Cardiac muscle cell (in vitro differentiated cells and primary cell): ENCODE measurements at regions not wholly inside any gene's neighbourhood (a gene's known extent, or its start where the extent isn't known, plus 50 kb on each side); places are given as distances from the start of the nearest gene placed in this dataset.

Experiments
- DNase-seq, 2 donors: peaks; one replicate each; pipeline versions ENCODE4 v3.0.0 to v3.0.0-alpha.2; 2010 to 2017; ENCODE audit warnings: low read depth in 1 of 2, low spot score in 1 of 2
- H3K27ac ChIP-seq: fragments of 200-600 bp; sonication (generic); 2 replicates; pipeline ENCODE4 v1.5.1; 2016
- H3K27me3 ChIP-seq: fragments of 200-600 bp; sonication (generic); 2 replicates; pipeline ENCODE4 v1.6.0; 2016; ENCODE audit warnings: control low read depth
- H3K36me3 ChIP-seq: fragments of 200-600 bp; sonication (generic); 2 replicates; pipeline ENCODE4 v1.5.1; 2016; ENCODE audit warnings: control low read depth
- H3K4me1 ChIP-seq: fragments of 200-600 bp; sonication (generic); 2 replicates; pipeline ENCODE4 v1.8.1; 2017; ENCODE audit warnings: low read depth, mild to moderate bottlenecking, mixed run types
- H3K4me3 ChIP-seq: fragments of 200-600 bp; sonication (generic); 2 replicates; pipeline ENCODE4 v1.5.1; 2016; ENCODE audit warnings: mild to moderate bottlenecking
- H3K9me3 ChIP-seq: fragments of 200-600 bp; sonication (generic); 2 replicates; pipeline ENCODE4 v1.5.1; 2017; ENCODE audit warnings: low read depth, mild to moderate bottlenecking, control low read depth
- TF ChIP-seq, protein P1 (sequence below): IDR thresholded peaks from 2 replicates; pipeline ENCODE4 v1.5.1; 2012; ENCODE audit warnings: low read depth, mild to moderate bottlenecking, low read length

DNA sequence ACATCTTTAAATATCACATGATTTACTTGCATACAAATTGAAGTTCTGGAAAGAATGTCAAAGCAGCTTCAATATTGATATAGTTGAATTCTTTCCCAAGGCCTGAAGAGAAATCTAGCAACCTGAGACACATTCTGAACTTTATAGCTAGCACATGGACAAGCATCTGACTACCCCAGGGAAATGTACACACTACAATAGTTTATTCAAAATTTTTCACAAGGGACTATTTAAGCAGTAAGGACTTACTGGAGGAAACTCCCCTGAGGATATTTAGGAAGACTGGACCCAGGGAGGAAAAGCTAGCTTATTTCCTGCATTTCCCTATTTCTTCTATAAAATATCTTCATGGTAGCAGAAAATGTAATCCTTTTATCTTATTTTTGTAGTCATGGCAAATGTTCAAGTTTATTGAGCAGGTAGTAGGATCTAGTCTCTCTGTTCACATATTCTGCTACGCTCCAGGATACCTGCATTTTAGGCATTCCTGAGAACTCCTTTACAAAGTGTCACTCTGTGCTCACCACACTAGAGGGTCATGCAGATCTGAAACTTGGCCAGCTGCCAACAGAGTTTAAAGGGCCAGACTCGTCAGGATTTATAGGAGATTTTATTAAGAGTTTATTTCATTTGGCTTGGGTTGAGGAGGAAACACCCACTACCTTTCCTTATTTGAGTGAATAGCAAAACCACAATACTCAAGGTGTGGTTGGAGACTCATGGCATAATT is 348.4 kb upstream of the FTMT start:
- no peaks in the 10 kb centered on the region for H3K36me3 ChIP-seq
- peak; percentile 2 to 88 for DNase-seq
- TF ChIP-seq, protein P1, sequence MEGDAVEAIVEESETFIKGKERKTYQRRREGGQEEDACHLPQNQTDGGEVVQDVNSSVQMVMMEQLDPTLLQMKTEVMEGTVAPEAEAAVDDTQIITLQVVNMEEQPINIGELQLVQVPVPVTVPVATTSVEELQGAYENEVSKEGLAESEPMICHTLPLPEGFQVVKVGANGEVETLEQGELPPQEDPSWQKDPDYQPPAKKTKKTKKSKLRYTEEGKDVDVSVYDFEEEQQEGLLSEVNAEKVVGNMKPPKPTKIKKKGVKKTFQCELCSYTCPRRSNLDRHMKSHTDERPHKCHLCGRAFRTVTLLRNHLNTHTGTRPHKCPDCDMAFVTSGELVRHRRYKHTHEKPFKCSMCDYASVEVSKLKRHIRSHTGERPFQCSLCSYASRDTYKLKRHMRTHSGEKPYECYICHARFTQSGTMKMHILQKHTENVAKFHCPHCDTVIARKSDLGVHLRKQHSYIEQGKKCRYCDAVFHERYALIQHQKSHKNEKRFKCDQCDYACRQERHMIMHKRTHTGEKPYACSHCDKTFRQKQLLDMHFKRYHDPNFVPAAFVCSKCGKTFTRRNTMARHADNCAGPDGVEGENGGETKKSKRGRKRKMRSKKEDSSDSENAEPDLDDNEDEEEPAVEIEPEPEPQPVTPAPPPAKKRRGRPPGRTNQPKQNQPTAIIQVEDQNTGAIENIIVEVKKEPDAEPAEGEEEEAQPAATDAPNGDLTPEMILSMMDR = no peak
- H3K4me3 ChIP-seq = no peak overlapping the region
- no peaks in the 10 kb centered on the region for H3K9me3 ChIP-seq
- H3K27ac ChIP-seq = no peak overlapping the region
- peaks cover 8% of the 10 kb centered on the region for H3K4me1 ChIP-seq
- H3K27me3 ChIP-seq = no peaks in the 10 kb centered on the region

DNA sequence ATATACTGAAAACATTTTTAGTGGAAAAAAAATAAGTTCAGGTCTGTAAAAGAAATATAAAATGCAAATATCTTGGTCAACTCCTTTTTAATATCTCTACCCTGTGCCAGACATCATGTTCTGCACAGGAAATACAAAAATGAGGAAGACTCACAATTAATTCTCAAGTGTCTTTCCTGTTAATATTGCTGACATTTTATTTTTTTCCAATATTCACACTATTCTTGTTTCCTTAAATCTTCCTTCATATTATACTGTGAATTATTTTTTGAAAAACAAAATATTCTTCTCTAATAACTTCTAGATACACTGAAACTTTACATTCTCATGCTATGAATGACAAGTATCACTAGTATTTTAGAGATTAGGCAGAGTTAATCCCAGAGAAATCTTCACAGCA is 334.7 kb upstream of the FTMT start:
- Histone ChIP-seq H3K27me3 (no peaks in the 10 kb centered on the region), H3K9me3 (no peaks in the 10 kb centered on the region), H3K4me1 (no peaks in the 10 kb centered on the region), H3K36me3 (no peaks in the 10 kb centered on the region), H3K4me3 (no peak overlapping the region), H3K27ac (no peak overlapping the region)
- TF ChIP-seq, protein P1 = no peak
- no peak for DNase-seq

DNA sequence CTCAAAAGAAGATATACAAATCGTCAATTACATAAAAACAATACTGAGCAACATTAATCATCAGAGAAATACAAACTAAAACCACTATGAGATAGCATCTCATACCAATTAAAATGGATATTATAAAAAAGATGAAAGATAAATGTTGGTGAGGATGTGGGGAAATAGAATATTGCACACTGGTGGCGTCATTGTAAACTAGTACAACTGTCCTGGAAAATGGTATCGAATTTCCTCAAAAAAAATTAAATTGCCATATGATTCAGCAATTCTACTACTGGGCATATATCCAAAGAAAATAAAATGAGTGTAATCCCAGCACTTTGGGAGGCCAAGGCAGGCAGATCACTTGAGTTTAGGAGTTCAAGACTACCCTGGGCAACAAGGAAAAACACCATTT is 326.0 kb upstream of the FTMT start:
- Histone ChIP-seq H3K4me3 (no peak overlapping the region), H3K27ac (no peak overlapping the region), H3K9me3 (no peaks in the 10 kb centered on the region), H3K36me3 (no peaks in the 10 kb centered on the region), H3K27me3 (no peaks in the 10 kb centered on the region), H3K4me1 (no peaks in the 10 kb centered on the region)
- TF ChIP-seq, protein P1 = no peak
- DNase-seq = no peak

DNA sequence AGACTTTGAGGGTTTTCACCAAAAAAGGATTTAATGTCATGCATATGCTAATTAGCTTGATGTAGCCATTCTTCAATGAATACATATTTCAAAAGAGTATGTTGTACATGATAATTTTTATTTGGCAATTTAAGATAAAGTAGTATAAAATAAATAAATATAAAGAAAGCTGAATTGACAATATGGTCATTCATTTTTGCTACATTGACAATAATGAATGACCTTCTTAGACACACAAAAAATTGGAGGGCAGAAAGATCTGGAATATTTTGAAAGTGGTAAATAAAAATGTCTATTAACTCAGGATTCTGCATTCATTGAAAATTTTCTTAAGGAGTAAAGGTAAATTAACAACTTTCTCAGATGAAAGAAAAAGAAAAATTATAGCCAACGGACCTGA is 324.8 kb upstream of the FTMT start:
- TF ChIP-seq, protein P1 = no peak
- no peak for DNase-seq

DNA sequence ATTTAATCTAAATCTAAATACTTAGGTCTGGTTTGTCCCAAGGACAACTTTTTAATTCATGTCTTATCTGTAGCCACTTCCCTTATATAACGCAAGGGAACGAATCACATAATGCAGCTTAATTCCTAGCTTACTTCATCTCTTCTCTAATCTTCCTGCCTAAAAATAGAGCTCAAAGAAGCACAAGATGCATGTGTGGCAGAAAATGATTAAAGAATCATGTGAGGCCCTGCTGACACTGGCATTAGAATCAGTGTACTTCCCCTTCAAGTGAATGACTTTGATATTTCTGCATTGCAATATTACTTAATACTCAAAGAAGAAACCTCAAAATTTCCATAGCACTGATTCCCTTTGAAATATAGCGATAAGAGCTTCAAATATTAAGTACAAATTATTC is 317.9 kb upstream of the FTMT start:
- Histone ChIP-seq H3K9me3 (no peaks in the 10 kb centered on the region), H3K27ac (no peak overlapping the region), H3K4me3 (no peak overlapping the region), H3K4me1 (peaks cover 12% of the 10 kb centered on the region), H3K36me3 (no peaks in the 10 kb centered on the region), H3K27me3 (no peaks in the 10 kb centered on the region)
- TF ChIP-seq, protein P1 = no peak
- DNase-seq = peak in 1 of 2 donors; percentile 45

More for the DNA sequence above, 324.8 kb upstream of the FTMT start:
- H3K36me3 ChIP-seq = no peaks in the 10 kb centered on the region
- no peak overlapping the region for H3K4me3 ChIP-seq
- no peaks in the 10 kb centered on the region for H3K4me1 ChIP-seq
- no peak overlapping the region for H3K27ac ChIP-seq
- H3K9me3 ChIP-seq = no peaks in the 10 kb centered on the region
- no peaks in the 10 kb centered on the region for H3K27me3 ChIP-seq
